Heart left ventricle (tissue), 16 donors: ENCODE measurements at regions not wholly inside any gene's neighbourhood (a gene's known extent, or its start where the extent isn't known, plus 50 kb on each side); places are given as distances from the start of the nearest gene placed in this dataset.

Experiments used
- ATAC-seq, 4 donors: fragments of 200-7000 bp; cut with Tn5 transposase; one replicate each; pipeline ENCODE4 v1.9.1; 2020 to 2022; ENCODE audit warnings: moderate library complexity in 4 of 4, mild to moderate bottlenecking in 3 of 4, moderate number of reproducible peaks in 1 of 4
- DNase-seq, 5 donors: peaks; one replicate each; pipeline ENCODE4 v3.0.0-alpha.2; 2020
- H3K27ac ChIP-seq, 12 donors: fragments of 200-600 bp; sonication (generic) in 4 of 12; one replicate each; pipeline versions ENCODE4 v1.5.0 to v1.8.0; 2016 to 2022; ENCODE audit warnings: mild to moderate bottlenecking in 2 of 12
- H3K27me3 ChIP-seq, 9 donors: fragments of 200-600 bp; sonication (generic) in 2 of 9; one replicate each; pipeline versions ENCODE4 v1.5.1 to v1.8.0; 2016 to 2022; ENCODE audit warnings: mild to moderate bottlenecking in 3 of 9
- H3K36me3 ChIP-seq, 9 donors: fragments of 200-600 bp; sonication (generic) in 2 of 9; one replicate each; pipeline versions ENCODE4 v1.5.0 to v1.8.0; 2018 to 2022; ENCODE audit warnings: mild to moderate bottlenecking in 2 of 9
- H3K4me1 ChIP-seq, 12 donors: fragments of 200-600 bp; sonication (generic) in 4 of 12; one replicate each; pipeline versions ENCODE4 v1.5.0 to v1.8.0; 2016 to 2022; ENCODE audit warnings: mild to moderate bottlenecking in 3 of 12
- H3K4me3 ChIP-seq, 12 donors: fragments of 200-600 bp; sonication (generic) in 4 of 12; one replicate each; pipeline versions ENCODE4 v1.5.0 to v1.8.0; 2017 to 2022; ENCODE audit warnings: mild to moderate bottlenecking in 9 of 12, moderate library complexity in 4 of 12
- H3K9me3 ChIP-seq, 12 donors: fragments of 200-600 bp; sonication (generic) in 4 of 12; one replicate each; pipeline versions ENCODE4 v1.5.0 to v1.8.0; 2016 to 2022; ENCODE audit warnings: mild to moderate bottlenecking in 1 of 12
- POLR2A ChIP-seq, 2 donors: fragments of 450-650 bp; IDR thresholded peaks; one replicate each; pipeline ENCODE4 v1.6.1; 2017; ENCODE audit warnings: antibody characterized with exemption in 2 of 2, mild to moderate bottlenecking in 2 of 2, moderate library complexity in 2 of 2
- WGBS, 4 donors: extraction: QIAGEN DNeasy Blood & Tissue Kit in 2 of 4; methylation state at CpG; one replicate each; pipeline versions ENCODE4 v1.1.5 to v1.1.7; 2013 to 2018; 5-methylcytosine and 5-hydroxymethylcytosine counted together
- intact Hi-C, 10 donors: fragments of 100-400 bp; cut with DNase I; formaldehyde crosslinking; loops; one replicate each; pipeline versions ENCODE4 v1.11.1 to v1.14.2; 2022
- TF ChIP-seq, protein P1 (sequence below), 12 donors: fragments of 200-600 bp; sonication (generic) in 4 of 12; IDR thresholded peaks; one replicate each; pipeline versions ENCODE4 v1.5.0 to v1.8.0; 2018 to 2022; ENCODE audit warnings: antibody characterized with exemption in 12 of 12, mild to moderate bottlenecking in 5 of 12
- donor health status: ischemic (EF 13 %, LVEDD 7.1; RV severe dilation, severe dysfunction).
- donor health status: healthy with polysubstance abuse.
- donor health status: DM: no; HTN: yes; CAD: no.
- donor health status: DM: no; HTN: no; CAD: no.
- donor health status: ischemic (EF 25% LVEDD 6.9; RV normal size, moderate dysfunction).
- donor health status: ischemic (EF 25% LVEDD 5.7; RV mildly dilated, moderate dysfunction).
- donor health status: healthy.
- donor health status: DM: yes; HTN: yes; CAD: no.
- donor health status: ischemic (EF 35%, LVEDD 5.7; RV mildly dilated, moderate dysfunction).
- donor health status: nonischemic (EF 11% LVEDD 7.7; RV severe dilation, severe dysfunction).
- donor health status: DM: yes; HTN: yes; CAD: no.
- donor health status: PGD.
- donor health status: ischemic (EF 29% LVEDD 5.4; RV normal size, mild dysfunction).
- donor health status: nonischemic (EF 23%, LVEDD 6.1; RV moderate dilation, normal function).

DNA sequence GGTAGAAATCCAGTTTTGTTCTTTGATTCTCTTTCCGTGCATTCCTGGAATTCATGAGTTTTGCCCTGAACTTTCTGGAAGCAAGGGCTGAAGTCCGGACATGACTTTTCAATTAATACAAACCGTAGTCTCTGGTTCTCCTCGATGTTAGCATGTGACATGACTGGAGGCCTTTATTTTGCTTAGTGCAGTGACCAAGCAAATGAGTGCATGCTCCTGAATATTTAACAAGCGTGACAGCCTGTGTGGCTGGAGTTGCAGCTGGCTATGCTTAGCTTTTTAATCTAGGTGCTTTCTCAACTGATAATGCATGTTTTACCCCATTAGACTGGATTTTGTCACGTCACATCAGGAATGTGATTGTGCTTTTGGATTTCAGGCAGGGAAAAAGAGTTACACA, 302.1 kb downstream of the MAP2K6 start:
- H3K27me3 ChIP-seq, result no peaks in the 10 kb centered on the region
- DNase-seq, result no peak
- intact Hi-C loops, result no loop called here
- H3K36me3 ChIP-seq, result no peaks in the 10 kb centered on the region
- H3K4me3 ChIP-seq, result no peak overlapping the region
- 69 to 89% (median 83%) methylated on average over 6 of the region's 6 CpGs for WGBS, 4 donors
- TF ChIP-seq POLR2A (IDR thresholded peaks at IDR 0.05), result no peak
- TF ChIP-seq, protein P1, sequence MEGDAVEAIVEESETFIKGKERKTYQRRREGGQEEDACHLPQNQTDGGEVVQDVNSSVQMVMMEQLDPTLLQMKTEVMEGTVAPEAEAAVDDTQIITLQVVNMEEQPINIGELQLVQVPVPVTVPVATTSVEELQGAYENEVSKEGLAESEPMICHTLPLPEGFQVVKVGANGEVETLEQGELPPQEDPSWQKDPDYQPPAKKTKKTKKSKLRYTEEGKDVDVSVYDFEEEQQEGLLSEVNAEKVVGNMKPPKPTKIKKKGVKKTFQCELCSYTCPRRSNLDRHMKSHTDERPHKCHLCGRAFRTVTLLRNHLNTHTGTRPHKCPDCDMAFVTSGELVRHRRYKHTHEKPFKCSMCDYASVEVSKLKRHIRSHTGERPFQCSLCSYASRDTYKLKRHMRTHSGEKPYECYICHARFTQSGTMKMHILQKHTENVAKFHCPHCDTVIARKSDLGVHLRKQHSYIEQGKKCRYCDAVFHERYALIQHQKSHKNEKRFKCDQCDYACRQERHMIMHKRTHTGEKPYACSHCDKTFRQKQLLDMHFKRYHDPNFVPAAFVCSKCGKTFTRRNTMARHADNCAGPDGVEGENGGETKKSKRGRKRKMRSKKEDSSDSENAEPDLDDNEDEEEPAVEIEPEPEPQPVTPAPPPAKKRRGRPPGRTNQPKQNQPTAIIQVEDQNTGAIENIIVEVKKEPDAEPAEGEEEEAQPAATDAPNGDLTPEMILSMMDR (IDR thresholded peaks at IDR 0.05), result no peak
- H3K4me1 ChIP-seq, result peaks cover 0 to 26% (median 0%) of the 10 kb centered on the region in 12 donors
- H3K9me3 ChIP-seq, result no peaks in the 10 kb centered on the region
- ATAC-seq, result no peak
- H3K27ac ChIP-seq, result no peak overlapping the region

DNA sequence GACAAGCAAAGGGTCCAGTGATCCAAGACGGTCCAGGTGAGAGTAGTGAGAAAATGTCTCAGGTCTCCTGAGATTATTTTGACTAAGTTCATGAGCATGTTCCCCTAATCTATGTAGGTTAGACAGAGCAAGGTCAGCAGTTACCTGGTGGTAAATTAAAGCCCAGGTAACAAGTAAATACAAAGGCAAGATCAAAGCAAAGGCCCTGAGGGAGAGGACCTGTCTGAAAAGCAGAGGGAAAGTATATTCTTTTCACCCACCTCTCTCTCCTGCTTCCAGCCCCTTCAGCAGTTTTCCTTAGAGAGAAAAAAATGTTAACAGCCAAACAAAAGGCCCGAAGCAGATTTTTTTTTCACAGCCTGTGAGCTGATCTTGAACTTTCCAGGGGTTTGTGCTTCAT, 302.7 kb downstream of the MAP2K6 start:
- no peaks in the 10 kb centered on the region for H3K9me3 ChIP-seq
- H3K4me1 ChIP-seq, result peaks cover 0 to 26% (median 0%) of the 10 kb centered on the region in 12 donors
- H3K36me3 ChIP-seq, result no peaks in the 10 kb centered on the region
- H3K27ac ChIP-seq, result no peak overlapping the region
- no peaks in the 10 kb centered on the region for H3K27me3 ChIP-seq
- H3K4me3 ChIP-seq, result no peak overlapping the region
- intact Hi-C loops, result no loop called here
- no peak for ATAC-seq
- WGBS, 4 donors, result 54 to 66% (median 60%) methylated on average over 2 of the region's 2 CpGs
- TF ChIP-seq, protein P1 (IDR thresholded peaks at IDR 0.05), result no peak
- TF ChIP-seq POLR2A (IDR thresholded peaks at IDR 0.05), result no peak
- DNase-seq, result no peak

DNA sequence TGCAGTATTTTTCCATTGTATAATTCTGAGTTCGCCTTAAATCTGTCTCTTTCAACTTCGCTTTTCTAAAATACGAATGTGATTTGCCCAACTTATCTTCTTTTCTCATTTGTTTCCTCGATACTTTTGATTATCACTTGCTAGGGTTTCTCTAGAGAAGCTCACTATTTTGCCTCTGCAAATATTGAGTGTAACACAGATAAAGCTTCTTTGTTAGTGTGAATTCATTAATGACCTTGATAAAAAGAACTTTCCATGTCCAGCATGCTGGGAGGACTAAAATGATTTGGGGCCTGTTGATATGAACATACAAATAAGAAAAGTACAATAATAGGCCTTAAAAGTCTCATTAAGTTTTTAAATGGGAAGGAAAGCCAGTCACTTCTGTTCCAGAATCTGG, 303.3 kb downstream of the MAP2K6 start:
- 80 to 87% (median 86%) methylated on average over 4 of the region's 4 CpGs for WGBS, 4 donors
- DNase-seq, result no peak
- no peaks in the 10 kb centered on the region for H3K9me3 ChIP-seq
- TF ChIP-seq POLR2A (IDR thresholded peaks at IDR 0.05), result no peak
- TF ChIP-seq, protein P1 (IDR thresholded peaks at IDR 0.05), result no peak
- peak overlapping the region in 2 of 12 donors; percentile 1 to 15 for H3K27ac ChIP-seq
- intact Hi-C loops, result no loop called here
- peak in 1 of 4 donors; percentile 20 for ATAC-seq
- H3K36me3 ChIP-seq, result no peaks in the 10 kb centered on the region
- peaks cover 0 to 25% (median 0%) of the 10 kb centered on the region in 12 donors for H3K4me1 ChIP-seq
- H3K4me3 ChIP-seq, result no peak overlapping the region
- no peaks in the 10 kb centered on the region for H3K27me3 ChIP-seq

DNA sequence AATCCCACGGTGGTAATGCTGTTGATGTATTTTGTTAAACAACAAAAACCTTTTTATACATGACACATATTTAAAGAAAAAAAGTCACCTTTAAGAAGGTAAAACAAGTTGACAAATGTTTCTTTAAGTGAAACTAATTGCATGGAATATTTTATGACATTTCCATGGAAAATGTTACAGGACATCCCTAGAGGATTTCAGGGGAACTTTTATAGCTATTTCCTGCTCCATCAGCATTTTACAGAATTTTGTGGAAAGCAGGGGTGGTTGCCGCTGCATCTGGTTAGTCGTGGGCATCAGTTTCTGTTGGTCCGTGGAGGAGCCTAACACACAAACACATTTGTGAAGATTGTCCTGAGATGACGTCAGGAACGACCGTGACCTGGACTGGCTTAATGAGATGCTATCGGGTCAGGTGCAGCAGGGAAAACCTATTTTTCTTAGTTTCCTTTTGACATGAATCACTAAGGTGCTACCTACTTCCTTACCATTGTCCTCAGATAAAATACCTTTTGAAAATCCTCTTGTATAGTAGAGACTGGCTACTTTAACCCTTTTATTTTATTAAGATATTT, 305.1 kb downstream of the MAP2K6 start:
- no peak for DNase-seq
- Histone ChIP-seq H3K4me3 (no peak overlapping the region), H3K9me3 (no peaks in the 10 kb centered on the region), H3K36me3 (no peaks in the 10 kb centered on the region), H3K27ac (no peak overlapping the region), H3K27me3 (no peaks in the 10 kb centered on the region), H3K4me1 (peaks cover 0 to 19% (median 0%) of the 10 kb centered on the region in 12 donors)
- intact Hi-C loops, result loop anchor here in 1 of 10 donors (10.0 kb wide), 1 partner anchor 425 kb away; no protein-coding TSS in a partner anchor
- no peak for TF ChIP-seq POLR2A (IDR thresholded peaks at IDR 0.05)
- TF ChIP-seq, protein P1 (IDR thresholded peaks at IDR 0.05), result peak in 1 of 12 donors; percentile 8
- no peak for ATAC-seq
- 52 to 70% (median 58%) methylated on average over 8 of the region's 8 CpGs for WGBS, 4 donors
